ENCODE measurements at regions not wholly inside any gene's neighbourhood (a gene's known extent, or its start where the extent isn't known, plus 50 kb on each side); places are given as distances from the start of the nearest gene placed in this dataset.
A peak's percentile ranks its signal among the peaks of the same experiment; 100 is the strongest.

GRCh38 chr15:39075311-39075710 is 505.6 kb upstream of the THBS1 start:
- no peak overlapping the region for H3K4me3 ChIP-seq (replicated peaks in 1 of 2; ENCODE audit: low read depth in 2 of 2, low read length in 2 of 2)
- peak; percentile 23 to 67 for DNase-seq (ENCODE audit: low read depth in 2 of 2)
- TF ChIP-seq CTCF (IDR thresholded peaks at IDR 0.05; ENCODE audit: low read depth, low read length), result no peak

- H3K4me3 ChIP-seq (replicated peaks in 1 of 2; ENCODE audit: low read depth in 2 of 2, low read length in 2 of 2), result no peak overlapping the region
- DNase-seq (ENCODE audit: low read depth in 2 of 2), result no peak
- TF ChIP-seq CTCF (IDR thresholded peaks at IDR 0.05; ENCODE audit: low read depth, low read length), result no peak
Measured at GRCh38 chr15:39075756-39076341, 505.0 kb upstream of the THBS1 start.

GRCh38 chr15:39078026-39078425 is 502.9 kb upstream of the THBS1 start:
- TF ChIP-seq CTCF (IDR thresholded peaks at IDR 0.05; ENCODE audit: low read depth, low read length), result no peak
- no peak overlapping the region for H3K4me3 ChIP-seq (replicated peaks in 1 of 2; ENCODE audit: low read depth in 2 of 2, low read length in 2 of 2)
- peak; percentile 45 to 69 for DNase-seq (ENCODE audit: low read depth in 2 of 2)

- H3K4me3 ChIP-seq (replicated peaks in 1 of 2; ENCODE audit: low read depth in 2 of 2, low read length in 2 of 2), result no peak overlapping the region
- TF ChIP-seq CTCF (IDR thresholded peaks at IDR 0.05; ENCODE audit: low read depth, low read length), result no peak
- peak; percentile 77 to 88 for DNase-seq (ENCODE audit: low read depth in 2 of 2)
Measured at GRCh38 chr15:39079296-39079847, 501.5 kb upstream of the THBS1 start.

GRCh38 chr15:39083213-39083612 is 497.7 kb upstream of the THBS1 start:
- TF ChIP-seq CTCF (IDR thresholded peaks at IDR 0.05; ENCODE audit: low read depth, low read length), result no peak
- H3K4me3 ChIP-seq (replicated peaks in 1 of 2; ENCODE audit: low read depth in 2 of 2, low read length in 2 of 2), result no peak overlapping the region
- peak; percentile 78 to 87 for DNase-seq (ENCODE audit: low read depth in 2 of 2)

- TF ChIP-seq CTCF (IDR thresholded peaks at IDR 0.05; ENCODE audit: low read depth, low read length), result no peak
- DNase-seq (ENCODE audit: low read depth in 2 of 2), result peak; percentile 69 to 96
- H3K4me3 ChIP-seq (replicated peaks in 1 of 2; ENCODE audit: low read depth in 2 of 2, low read length in 2 of 2), result no peak overlapping the region
Measured at GRCh38 chr15:39084674-39085530, 496.0 kb upstream of the THBS1 start.

All from cardiac fibroblast (primary cell).